NCI-H2171 treated with DMSO at 0.1 percent for 48 hours (cell line): ENCODE measurements at regions not wholly inside any gene's neighbourhood (a gene's known extent, or its start where the extent isn't known, plus 50 kb on each side); places are given as distances from the start of the nearest gene placed in this dataset.

Experiments used
- DNase-seq: peaks from one replicate; lab custom pipeline; 2025; lab: John Stamatoyannopoulos, UW

- no peak for DNase-seq
Observed at GRCh38 chr11:92276773-92277172, 52.2 kb downstream of the FAT3 start.

- DNase-seq = no peak
Observed at GRCh38 chr11:92277871-92278270, 53.3 kb downstream of the FAT3 start.

DNA sequence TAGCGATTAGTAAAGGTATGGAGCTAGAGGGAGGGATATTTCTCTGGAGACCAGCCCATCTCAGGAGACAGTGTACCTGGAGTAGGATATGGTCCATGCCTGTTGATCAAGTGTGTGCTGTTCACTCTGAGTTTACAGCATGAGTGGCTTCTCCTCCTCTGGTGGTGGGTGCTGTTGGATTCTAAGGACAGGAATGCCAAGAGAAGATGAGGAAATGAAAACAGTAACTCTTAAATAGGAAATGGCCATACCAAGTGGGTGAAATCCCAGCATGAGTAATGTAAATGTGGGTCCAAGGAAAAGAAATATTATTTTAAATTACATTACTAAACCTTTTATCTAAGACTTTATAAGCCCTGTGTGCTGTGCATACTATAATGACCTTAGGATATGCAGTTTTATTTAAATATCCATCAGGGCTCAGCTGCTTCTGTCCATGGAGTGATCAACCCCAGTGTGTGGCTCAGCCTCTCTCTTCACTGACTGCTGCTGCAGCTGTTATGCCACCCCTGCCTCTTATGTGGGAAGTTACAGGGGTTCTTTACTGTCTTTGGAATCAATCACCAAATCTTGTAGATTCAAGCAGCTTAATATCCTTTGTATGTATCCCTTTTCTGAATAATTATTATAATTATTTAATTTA lies 54.3 kb downstream of the FAT3 start:
- DNase-seq = no peak

DNA sequence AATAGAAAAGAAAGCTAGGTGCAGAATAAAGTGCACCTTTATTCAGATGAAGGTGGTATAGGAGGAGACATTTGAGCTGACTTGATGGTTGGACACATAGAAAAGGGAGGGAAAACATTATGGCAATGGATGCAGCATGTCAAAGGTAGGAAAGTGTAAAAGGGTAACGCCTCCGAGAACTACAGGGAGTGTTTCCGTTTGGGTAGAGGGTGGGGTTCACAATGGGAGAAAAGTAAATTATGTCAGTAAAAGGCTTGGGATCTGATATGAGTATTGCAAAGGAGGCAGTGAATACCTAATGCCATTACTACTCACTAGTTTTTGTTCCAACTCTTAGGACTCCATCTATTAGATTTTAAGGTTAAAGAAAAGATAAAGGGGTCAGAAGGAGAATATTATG lies 59.5 kb downstream of the FAT3 start:
- no peak for DNase-seq

GRCh38 chr11:92284558-92284957 lies 59.9 kb downstream of the FAT3 start:
- DNase-seq = no peak

- DNase-seq = no peak
Observed at GRCh38 chr11:92285776-92286175, 61.2 kb downstream of the FAT3 start.

- no peak for DNase-seq
Observed at GRCh38 chr11:92286709-92287108, 62.1 kb downstream of the FAT3 start.

- DNase-seq = no peak
Observed at GRCh38 chr11:92295175-92296137, 70.8 kb downstream of the FAT3 start.

GRCh38 chr11:92296138-92296515 lies 71.5 kb downstream of the FAT3 start:
- DNase-seq = no peak

DNA sequence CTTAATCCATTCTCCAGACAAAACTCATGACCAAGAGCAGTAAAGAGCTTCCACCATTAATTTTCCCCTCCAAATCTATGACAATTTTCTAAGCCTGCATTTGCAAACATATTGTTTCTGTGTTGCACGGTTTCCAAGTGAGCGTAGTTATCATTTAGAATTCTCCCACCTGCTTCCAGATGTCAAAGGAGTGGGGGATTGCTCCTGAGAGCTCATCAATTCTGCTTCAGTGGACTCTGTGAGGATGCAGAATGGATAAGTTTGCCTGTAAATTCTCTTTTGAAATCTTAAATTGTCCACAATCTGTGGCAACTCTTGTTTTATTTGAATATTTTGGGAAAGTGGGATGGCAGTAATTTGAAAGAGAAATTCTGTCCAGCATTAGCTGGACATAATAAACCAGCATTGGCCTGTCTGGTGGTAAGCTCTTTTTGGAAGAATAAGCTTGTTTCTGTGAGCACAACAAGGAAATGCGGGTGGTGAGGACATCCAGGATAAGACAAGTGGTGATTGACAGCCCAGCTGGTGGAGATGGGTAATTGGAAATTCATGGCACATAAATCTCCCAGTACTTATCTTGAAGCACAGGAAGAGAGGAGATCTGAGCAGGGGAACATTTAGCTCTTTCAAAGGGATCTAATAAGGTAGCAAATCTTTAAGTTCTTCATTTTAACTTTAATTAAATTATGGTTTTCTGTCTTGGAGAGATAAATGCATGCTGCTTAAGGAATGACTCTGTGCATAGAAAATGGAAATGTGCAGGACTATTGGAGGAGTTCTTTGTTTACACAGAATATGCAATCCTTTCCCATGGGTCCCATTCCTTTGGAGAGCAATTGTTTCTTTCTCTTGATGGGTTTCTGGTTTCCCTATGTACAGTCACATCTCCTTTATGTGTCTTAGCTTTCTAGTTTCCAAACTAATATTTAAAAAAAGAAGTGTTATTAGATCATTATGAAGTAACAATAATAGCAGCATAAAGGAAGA lies 73.2 kb downstream of the FAT3 start:
- DNase-seq = no peak

- no peak for DNase-seq
Observed at GRCh38 chr11:92300876-92301275, 76.3 kb downstream of the FAT3 start.

GRCh38 chr11:92302770-92303169 lies 78.2 kb downstream of the FAT3 start:
- DNase-seq = no peak

- DNase-seq = no peak
Observed at GRCh38 chr11:92304271-92304670, 79.7 kb downstream of the FAT3 start.

GRCh38 chr11:92306966-92307510 lies 82.4 kb downstream of the FAT3 start:
- DNase-seq = no peak

GRCh38 chr11:92308366-92308765 lies 83.7 kb downstream of the FAT3 start:
- DNase-seq = no peak

DNA sequence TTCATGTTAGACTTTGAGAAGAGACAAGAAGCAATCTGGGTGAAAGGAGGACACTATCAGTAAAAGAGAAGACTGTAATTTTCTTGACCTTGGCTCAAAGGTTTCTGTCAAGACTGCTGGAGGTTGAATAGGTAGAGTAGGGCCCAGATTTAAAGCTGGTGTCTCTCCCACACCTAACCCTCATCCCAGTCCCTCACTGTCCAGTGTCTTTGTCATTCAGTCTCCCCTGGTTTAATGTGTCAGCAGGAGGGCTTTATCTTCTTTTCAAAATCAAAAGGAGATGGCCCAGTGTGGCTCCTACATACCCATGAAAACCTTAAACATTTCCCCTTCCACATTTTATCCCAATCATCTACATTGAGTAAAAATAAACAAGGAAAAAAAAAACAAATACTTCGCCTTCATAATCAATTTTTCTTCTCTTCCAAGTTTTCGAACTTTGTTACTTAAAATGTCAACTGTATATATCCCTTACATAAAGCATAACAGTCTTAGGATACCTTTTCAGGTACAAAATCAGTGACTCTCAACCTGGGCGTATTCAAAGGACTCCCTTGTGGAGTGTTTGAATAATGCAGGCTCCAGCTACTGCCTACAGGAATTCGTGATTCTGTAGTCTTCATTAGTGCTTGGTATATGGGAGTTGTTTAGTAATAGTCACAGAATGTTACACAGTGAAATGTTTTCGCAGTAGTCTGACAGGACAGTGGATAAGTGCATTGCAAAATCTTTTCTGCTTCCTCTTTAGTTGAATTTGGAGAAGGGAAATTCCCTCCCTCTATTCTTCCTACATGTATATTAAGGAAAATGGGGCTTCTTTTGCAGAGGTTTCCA lies 87.2 kb downstream of the FAT3 start:
- DNase-seq = no peak

- no peak for DNase-seq
Observed at GRCh38 chr11:92313784-92314183, 89.2 kb downstream of the FAT3 start.

GRCh38 chr11:92314499-92314898 lies 89.9 kb downstream of the FAT3 start:
- DNase-seq = no peak

DNA sequence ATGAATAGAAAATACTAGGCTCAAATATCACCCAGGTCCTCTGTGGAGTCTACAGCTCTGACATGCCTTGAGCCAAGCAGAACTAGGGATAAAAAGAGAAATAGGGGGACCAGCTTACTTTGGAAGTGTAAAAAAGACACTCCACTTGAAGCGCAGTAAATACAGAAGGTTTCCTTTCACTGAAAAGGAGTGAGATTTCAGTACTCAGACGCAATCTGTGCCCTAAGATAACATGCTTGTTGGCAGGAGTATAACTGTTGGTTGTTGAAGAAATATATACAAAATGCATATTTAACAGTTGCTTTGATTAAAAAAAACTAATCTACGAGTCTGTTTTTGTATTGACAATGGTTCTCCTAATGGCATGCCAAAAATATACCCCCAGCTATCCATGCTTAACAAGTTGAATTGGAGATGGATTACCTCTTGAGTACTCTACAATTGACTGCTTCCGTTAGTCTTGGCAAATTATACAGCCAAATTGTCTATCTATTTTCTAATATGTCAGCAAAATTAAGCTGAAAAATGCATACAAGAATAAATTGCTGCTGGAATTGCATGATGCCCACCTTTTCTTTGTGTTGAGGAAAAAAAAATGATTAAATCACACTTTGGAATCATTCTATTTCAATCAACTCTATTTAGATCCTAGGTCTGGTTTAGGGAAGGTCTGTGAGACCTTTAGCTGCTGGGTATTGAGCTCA lies 91.6 kb downstream of the FAT3 start:
- DNase-seq = no peak

GRCh38 chr11:92317222-92317621 lies 92.6 kb downstream of the FAT3 start:
- DNase-seq = no peak
